ENCODE measurements at regions not wholly inside any gene's neighbourhood (a gene's known extent, or its start where the extent isn't known, plus 50 kb on each side); places are given as distances from the start of the nearest gene placed in this dataset.
"Not testable (repeated sequence)": the region's sequence is repeated elsewhere in the genome, so short reads cannot be mapped to it uniquely, and the experiment has no call there.

DNA sequence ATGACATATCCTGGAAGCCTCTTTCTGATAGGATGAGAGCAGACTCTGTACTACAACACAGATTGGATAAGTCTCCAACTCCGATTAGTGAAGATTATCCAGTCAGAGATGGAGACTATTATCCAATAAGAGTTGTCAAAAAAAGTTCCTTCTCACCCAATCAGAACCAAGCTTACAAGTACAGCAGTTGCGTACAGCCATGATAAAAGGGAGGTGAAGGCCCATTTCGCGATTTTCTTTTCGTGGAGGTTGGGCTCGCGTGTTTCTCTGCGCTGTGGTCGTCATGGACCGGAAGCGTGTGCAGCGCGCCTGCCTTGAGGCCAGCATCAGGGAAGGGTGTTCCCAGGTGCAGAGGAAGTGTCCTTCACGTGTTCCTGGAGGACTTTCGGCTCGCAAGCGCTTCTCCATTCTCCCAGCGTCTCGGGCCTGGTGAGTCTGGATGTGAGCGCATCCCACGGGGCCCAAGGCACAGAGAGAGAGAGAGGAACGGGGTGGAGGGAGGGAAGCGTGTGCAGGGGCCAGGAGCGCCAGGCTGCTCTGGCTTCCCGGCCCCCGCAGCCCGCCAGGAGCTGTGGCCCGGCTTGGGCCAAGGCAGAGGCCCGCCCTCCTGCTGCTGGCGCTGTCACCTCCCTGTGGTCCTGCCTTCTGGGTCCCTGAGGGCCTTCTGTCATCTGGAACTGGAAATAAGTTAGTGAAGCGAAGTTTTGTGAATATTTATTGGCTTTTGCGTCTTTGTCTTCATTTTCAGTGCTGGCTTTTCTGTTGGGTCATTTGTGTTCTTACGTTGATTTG is 53.9 kb downstream of the CDRT15L2 start:
- DNase-seq (ENCODE audit: low spot score), result not testable (repeated sequence)

DNA sequence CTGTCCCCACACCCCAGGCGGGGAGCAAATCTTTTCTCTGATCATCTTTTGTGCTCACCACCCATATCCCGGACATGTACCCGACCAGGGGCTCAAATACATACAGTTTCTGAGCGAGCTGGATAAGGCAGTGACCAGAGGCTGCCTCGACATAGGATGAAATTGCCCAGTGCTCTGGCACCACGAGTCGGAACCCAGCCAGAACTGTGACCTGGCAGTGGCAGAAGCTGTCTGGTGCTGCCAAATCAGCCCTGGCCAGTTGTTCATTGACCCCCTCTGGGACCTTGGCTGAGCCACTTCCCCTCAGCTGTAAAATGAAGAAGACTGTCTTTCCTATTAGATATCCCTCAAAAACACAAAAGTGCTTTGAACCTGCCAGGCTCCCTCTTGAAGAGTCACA is 60.6 kb downstream of the CDRT15L2 start:
- DNase-seq (ENCODE audit: low spot score), result not testable (repeated sequence)

DNA sequence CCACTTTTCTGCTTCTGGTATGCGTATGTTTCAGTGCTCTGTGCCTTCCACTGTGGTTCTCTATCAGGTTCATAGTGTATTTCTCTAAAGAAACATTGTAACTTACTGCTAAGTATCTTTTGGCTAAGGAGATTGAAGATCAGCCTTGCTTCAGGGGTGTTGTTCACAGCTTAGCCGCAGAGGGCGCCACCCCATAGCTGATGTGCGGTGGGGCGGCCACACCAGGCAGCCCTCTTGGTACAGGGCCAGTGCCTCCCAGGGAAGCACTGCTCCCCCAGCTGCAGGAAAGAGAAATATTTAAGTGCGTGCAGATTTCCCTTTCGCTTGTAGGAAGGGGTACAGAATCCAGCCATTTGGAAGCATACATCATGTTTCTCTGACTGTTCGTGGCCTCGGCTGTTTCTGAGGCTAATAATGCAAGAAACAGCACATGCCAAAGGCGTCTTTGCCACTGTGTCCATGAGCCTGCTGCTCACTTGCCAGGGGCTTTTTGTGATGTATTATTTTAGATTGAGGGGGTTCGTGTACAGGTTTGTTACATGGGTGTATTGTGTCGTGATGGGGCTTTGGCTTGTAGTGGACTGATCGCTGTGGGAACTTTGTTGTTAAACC is 67.2 kb downstream of the CDRT15L2 start:
- DNase-seq (ENCODE audit: low spot score), result not testable (repeated sequence)

DNA sequence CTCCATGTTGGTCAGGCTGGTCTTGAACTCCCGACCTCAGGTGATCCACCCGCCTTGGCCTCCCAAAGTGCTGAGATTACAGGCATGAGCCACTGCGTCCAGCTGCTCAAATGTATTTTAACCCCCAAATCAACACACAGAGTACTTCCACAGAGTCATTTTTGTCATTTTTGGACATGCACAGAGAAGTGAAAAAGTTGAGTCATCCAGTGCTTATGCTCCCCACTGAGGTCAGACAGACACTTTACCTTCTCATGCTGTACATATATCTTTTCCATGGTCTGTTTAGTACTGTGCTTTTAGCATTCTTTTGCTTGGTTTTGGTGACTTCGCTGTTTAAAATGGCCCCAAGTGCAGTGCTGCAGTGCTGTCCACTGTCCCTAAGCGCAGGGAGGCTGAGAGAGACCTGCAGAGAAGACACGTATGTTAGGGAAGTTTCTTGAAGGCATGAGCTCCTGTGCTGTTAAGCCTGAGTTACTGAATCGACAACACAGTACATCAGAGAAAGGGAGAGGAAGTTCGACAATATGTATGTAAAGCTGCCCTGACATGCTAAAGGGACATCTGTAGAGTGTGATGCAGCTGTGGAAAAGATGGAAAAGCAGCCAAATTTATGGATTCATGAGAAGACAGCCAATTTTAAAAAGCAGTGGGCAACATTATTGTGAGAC is 69.7 kb downstream of the CDRT15L2 start:
- not testable (repeated sequence) for DNase-seq (ENCODE audit: low spot score)

DNA sequence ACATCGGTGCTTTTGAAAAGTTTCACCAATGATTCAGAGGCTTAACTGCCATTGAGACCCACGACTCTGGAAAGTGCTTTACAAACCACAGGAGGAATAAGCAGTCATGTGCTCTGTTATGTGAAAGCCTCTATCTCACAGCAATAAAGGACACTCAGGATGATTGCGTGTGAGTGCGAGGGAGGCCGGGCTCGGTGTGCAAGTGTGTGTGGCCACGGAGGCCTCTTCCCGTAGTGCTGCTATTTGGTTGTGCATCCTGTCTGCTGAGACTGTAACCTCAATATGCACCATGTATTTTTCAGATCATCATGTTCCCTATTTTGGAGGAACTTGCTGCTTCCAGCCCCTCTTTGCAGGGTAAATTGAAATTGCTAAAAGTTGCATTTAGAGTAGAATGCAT is 71.5 kb downstream of the CDRT15L2 start:
- DNase-seq (ENCODE audit: low spot score), result not testable (repeated sequence)

DNA sequence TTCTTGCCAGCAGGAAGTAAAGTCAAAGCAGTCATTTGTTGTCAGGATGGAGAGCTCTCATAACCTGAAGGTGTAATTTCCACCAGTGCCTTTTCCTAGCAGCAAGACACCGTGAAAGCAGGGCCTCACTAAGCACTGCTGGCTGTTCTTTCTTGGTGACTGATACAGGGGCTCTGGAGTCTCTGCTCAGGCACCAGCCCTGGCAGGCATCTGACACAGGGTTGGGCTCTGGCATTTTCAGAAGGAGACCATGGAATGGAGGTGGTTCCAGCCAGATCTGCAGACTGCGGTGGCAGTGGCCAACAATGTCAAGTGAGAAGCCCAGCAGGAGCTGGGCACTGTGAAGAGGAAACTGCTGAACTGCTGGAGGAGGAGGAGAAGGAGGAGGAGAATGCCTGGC is 72.2 kb downstream of the CDRT15L2 start:
- DNase-seq (ENCODE audit: low spot score), result not testable (repeated sequence)

DNA sequence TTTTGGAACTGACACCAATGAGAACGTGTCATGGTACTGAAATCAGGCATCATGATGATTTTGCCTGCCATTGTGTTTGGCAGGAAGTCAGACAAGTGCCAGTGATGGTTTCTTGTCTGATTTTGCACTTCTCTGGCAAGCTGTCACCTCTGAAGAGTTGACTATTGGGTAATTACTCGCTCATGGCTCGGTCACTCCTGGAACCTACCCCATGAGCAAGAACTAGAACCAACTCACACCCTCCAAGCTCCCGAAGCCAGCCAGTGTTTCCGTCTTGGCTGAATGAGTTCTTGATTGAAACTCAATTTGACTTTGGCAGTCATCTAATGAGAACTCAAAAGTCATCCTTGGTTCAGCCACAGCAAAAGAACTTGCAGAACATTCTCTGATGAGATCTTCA is 73.9 kb downstream of the CDRT15L2 start:
- not testable (repeated sequence) for DNase-seq (ENCODE audit: low spot score)

DNA sequence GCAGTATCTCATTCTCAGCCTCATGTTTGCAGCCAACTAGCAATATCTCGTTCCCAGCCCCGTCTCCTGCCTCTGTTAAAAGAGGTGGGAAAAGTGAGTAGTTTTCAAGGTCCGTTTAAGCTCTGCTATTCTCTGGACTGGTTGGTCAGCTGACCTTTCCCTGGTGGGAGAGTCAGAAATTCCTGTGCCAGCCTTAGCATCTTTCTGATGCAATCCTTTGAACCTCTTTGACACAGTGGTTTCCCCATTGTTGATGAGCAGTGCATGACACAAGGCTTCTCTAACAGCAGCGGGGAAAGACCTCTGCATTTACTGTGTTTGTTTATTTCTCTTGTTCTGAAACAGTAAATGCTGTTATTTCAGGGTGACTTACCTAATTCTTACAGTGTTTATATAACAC is 74.6 kb downstream of the CDRT15L2 start:
- not testable (repeated sequence) for DNase-seq (ENCODE audit: low spot score)

DNA sequence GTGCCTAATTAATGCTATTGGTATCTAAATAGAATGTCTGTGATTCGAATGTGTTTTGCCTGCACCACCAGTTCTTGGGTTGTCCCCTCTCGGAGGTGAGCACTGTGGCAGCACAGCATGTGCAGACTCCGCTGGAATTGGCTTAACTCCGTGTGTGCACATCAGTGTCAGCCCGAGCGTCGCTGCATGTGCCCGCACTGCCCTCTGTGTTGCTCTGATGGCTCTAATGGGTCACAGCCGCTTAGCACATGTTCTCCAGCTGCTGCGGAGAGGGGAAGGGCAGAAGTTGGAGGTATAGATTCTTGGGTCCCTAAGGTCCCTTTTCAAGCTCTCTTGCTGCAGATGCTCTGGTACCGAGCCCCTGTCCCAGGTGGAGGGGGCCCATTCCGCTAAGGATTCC is 75.1 kb downstream of the CDRT15L2 start:
- DNase-seq (ENCODE audit: low spot score), result not testable (repeated sequence)

DNA sequence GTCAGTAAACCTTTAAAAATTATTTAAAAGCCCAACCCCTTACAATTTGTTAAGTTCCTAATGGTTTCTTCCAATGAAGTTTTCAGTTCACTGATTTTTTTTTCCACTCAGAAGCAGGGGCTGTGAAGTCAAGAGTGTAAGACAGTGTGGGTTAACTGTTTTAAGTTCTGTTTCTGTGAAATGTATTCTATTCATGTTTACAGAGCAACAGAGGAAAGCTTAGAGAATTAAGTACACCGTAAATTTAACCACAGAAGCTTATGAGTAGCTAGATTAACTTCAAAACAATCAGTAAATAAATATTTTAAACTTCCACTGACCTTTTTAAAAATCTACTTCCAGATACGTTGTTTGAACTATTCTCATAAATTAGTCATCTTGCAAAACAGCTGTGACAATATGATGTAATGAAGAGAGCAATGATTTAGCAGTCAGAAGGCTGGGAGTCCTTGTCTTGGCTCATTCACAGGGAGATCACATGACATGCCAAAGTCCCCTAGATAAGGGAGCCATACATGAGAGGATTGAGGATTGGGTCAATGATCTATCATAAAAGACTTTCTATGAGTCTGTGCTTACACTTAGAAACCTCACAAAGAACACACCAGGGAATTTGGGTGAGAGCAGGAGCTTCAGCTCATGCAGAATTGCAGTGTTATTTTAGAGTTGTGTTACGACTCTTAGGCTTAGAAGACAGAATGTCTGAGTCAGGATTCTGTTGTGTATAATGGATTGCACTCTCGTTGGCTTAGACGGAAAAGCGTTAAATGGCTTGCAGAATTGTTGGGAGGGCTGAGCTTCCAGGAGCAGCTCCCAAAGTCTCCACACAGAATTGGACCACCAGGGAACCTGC is 85.8 kb downstream of the CDRT15L2 start:
- DNase-seq (ENCODE audit: low spot score), result not testable (repeated sequence)

DNA sequence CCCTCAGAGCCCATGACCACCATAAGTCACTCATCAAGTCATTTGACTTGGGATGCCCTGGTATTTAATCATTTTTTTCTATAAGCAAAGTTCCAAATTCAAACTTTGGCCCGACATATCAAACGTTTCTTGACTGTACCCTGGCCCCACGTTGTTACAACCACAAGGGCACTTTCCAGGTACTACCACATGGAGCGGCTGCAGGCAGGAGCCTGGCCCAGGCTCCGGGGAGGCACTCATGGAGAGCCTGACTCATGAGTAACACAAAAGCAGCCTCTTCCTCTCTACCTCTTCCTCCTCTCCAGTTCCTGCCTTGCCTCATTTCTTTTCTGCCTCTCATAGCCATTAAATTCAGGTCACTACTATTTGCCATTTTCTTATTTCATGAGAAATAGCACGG is 87.2 kb downstream of the CDRT15L2 start:
- not testable (repeated sequence) for DNase-seq (ENCODE audit: low spot score)

DNA sequence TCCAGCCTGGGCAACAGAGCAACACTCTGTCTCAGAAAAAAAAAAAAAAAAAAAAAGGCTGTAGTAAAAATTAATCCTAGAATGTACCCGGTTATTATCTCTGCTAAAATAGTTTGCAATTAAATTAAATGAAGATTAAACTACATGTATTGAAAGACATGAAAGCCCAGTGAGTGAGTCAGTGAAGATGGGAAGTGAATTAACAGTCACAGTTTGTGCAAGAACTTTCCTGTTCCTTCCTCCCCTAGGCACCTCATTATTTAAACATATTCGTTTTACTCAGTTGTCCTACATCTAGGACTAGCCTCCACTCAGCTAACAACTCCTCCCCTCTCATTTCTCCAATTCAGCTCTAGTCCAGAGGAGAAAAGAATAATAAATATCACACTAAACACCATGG is 88.2 kb downstream of the CDRT15L2 start:
- not testable (repeated sequence) for DNase-seq (ENCODE audit: low spot score)

DNA sequence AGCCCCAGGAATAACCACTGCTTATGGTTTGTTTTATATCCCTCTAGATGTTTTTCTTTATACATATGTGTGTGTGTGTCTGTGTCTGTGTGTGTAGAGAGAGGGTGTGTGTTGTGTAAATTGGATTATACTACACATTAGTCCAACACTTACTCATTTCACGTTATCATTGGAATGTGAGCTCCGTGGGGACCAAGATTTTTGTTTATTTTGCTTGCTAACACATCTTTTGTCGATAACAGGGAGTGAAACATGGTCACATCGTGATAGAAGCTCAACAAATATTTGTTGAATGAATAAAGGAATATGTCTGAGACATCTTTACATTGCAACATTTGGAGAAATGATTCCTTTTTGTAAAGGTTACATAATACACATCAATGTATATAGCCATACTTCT is 88.8 kb downstream of the CDRT15L2 start:
- DNase-seq (ENCODE audit: low spot score), result not testable (repeated sequence)

DNA sequence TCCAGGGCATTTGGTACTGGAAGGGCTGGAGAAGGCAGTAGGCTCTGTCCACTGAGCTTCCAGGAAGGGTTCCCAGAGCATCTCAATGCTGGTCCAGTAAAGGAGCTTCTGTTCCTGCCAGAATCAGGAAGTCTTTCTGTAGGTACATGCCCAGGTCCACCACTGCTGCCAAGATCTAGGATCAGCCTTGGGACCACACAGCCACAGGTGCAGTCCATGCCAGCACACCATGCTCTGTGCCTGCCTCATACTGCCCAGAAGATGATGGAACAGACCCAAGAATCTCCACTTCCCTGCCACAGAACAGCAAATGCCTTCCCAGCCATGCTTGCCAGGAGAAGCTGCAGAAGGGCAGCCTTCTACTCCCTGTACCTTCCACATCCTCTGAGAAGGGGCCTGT is 89.3 kb downstream of the CDRT15L2 start:
- not testable (repeated sequence) for DNase-seq (ENCODE audit: low spot score)

DNA sequence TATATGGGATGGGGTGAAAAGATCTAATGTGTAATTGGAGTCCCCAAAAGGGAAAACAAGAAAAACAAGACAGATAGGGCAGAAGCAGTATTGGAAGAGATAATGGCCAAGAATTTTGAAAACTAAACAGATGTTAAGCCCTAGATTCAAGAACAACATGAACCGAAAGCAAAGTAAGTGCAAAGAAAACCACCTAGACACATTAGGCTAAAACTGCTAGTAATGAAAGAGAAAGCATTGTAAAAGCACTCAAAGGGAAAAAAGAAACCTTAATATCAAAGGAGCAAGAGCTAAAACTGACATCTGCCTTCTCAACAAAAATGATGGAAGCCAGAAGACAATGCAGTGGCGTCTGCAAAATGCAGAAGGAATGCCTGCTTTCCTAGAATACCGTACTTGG is 91.0 kb downstream of the CDRT15L2 start:
- DNase-seq (ENCODE audit: low spot score), result not testable (repeated sequence)

DNA sequence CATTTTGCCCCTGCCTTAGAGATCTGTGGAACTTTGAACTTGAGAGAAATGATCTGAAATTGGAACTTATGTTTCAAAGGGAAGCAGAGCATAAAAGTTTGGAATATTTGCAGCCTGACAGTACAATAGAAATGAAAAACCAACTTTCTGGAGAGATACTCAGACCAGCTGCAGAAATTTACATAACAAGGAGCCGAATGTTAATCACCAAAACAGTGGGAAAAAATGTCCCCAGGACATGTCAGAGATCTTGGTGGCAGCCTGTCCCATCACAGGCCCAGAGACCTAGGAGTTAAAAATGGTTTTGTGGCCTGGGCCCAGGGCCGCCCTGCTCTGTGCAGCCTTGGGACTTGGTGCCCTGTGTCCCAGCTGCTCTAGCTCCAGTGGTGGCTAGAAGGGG is 94.8 kb downstream of the CDRT15L2 start:
- not testable (repeated sequence) for DNase-seq (ENCODE audit: low spot score)

DNA sequence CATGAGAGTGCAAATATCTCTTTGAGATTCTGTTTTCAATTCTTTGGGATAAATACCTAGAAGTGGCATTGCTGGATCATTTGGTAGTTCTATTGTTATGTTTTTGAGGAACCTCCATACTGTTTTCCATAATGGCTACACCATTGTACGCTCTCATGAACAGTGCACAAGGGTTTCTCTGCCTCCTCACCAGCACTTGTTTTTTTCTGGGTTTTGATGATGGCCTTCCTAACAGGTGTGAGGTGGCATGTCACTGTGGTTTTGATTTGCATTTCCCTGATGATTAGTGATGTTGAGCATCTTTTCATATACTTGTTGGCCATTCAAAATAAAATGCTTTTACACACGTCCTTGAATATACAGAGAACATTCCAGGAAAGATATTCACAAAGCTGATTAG is 96.2 kb downstream of the CDRT15L2 start:
- DNase-seq (ENCODE audit: low spot score), result not testable (repeated sequence)

DNA sequence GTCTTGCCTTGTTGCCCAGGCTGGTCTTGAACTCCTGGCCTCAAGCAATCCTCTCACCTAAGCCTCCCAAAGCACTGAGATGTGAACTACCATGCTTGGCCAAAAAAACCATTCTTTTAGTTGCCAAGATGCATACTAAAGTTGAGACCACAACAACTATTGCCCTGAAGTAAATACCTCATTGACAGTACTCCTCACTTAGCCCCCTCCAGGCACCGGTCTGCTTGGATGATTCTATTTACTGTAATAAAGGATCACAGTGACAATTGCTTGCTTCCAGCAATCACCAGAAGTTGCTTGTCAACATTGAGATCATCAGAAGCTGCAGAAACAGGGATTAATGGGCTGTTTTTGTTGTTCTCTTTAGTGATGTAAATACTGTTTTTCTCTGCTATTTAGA is 97.1 kb downstream of the CDRT15L2 start:
- not testable (repeated sequence) for DNase-seq (ENCODE audit: low spot score)

DNA sequence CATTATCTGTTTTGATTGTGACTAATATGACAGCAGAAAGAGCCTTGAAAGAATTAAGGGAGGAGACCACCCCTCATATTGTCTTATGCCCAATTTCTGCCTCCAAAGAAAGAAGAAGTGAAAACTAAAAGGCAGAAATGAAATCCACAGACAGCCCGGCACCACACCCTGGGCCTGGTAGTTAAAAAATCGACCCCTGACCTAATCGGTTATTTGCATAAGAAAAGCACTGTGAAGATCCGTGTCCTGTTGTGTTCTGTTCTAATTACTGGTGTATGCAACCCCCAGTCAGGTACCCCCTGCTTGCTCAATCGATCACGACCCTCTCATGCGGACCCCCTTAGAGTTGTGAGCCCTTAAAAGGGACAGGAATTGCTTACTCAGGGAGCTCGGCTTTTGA is 97.9 kb downstream of the CDRT15L2 start:
- DNase-seq (ENCODE audit: low spot score), result not testable (repeated sequence)

DNA sequence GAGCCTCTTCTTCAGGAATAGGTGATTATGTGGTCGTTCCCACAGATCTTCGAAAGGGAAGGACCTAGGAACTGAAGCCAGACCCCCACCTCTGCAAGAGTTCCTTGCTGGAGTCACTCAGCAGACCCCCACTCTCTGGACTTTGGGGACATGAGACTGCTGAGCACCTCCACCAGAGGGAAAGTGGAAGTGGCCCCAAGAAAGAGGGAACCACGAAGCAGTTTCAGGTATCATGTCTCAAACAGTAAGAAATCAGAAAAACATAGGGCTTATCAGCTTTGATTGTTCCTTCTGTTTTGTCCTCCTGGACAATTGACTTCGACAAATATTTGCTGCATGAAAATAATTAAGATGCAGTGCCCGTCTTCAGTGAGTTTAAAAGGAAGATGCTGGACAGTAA is 98.9 kb downstream of the CDRT15L2 start:
- DNase-seq (ENCODE audit: low spot score), result not testable (repeated sequence)

DNA sequence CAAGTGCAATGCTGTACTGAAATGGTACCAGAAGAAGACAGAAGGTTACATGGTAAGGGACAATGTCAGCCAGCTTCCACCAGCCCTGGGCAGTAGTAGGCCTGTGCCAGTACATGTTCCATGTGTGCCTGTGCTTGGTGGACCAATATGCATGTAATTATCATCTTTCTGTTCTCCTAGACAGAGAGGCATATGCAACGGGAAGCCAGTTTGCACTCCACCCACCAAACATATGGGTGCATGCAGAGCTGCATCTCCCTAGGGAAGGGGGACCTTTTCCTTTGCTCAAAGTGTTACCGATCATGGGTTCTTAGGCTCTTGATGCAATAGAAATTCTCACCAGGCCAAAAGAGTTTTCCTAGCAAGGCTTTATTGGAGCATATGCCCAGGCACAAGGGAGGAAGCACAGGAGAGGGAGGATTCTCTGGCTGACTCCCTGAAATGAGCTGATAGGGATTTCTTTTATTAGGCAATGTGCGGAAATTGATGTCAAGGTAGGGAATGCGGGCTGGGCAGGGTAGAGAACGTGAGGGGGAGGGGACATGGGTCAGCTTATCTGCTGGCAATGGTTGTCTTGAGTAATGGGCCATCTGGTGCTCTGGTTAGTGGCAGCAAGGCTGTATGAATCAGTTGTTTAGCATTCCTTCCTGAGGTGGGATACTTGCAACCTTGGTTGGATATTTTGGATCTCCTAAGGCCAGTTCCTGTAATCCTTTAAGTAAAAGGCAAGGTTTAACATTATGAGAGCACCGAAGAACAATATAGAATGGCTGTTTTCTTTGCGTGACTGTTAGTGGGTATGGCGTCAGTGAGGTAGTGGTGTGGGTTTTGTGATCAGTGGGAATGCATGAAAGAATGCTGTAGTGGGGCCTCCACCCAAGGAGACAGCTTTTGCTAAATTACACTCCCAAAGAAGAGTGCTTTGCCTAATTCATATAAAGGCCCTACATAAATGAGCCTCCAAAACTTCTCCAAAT is 102.5 kb downstream of the CDRT15L2 start:
- DNase-seq (ENCODE audit: low spot score), result not testable (repeated sequence)
